C4-2B (cell line): ENCODE measurements at regions not wholly inside any gene's neighbourhood (a gene's known extent, or its start where the extent isn't known, plus 50 kb on each side); places are given as distances from the start of the nearest gene placed in this dataset.

Experiments used
- CTCF ChIP-seq: fragments of 450-650 bp; conservative IDR thresholded peaks from 2 replicates; pipeline ENCODE4 v1.5.1; 2017; ENCODE audit warnings: mild to moderate bottlenecking
- ZFX ChIP-seq: fragments of 450-650 bp; IDR thresholded peaks from 2 replicates; pipeline ENCODE4 v1.6.1; 2017

GRCh38 chr5:15406478-15406877, 93.5 kb upstream of the FBXL7 start:
- TF ChIP-seq CTCF: no peak
- TF ChIP-seq ZFX: no peak
